Smooth muscle cell (in vitro differentiated cells): ENCODE measurements at regions not wholly inside any gene's neighbourhood (a gene's known extent, or its start where the extent isn't known, plus 50 kb on each side); places are given as distances from the start of the nearest gene placed in this dataset.

ENCODE experiments used
- DNase-seq: peaks from one replicate; lab custom pipeline; 2025; ENCODE audit not compliant: unreplicated experiment; lab: John Stamatoyannopoulos, UW
- H2AFZ ChIP-seq: fragments of 200-600 bp; sonication (generic); 2 replicates; pipeline ENCODE4 v1.6.0; 2016; ENCODE audit warnings: antibody characterized with exemption, low read depth, mild to moderate bottlenecking
- H3F3A ChIP-seq: fragments of 200-600 bp; sonication (generic); 2 replicates; pipeline ENCODE4 v1.6.0; 2017; ENCODE audit warnings: antibody characterized with exemption, low read depth
- H3K27ac ChIP-seq: fragments of 200-600 bp; sonication (generic); 2 replicates; pipeline ENCODE4 v1.5.1; 2016; ENCODE audit warnings: low read depth, mild to moderate bottlenecking
- H3K27me3 ChIP-seq: fragments of 200-600 bp; sonication (generic); 2 replicates; pipeline ENCODE4 v1.6.1; 2016; ENCODE audit warnings: low read depth, mild to moderate bottlenecking
- H3K36me3 ChIP-seq: fragments of 200-600 bp; sonication (generic); 2 replicates; pipeline ENCODE4 v1.5.1; 2016; ENCODE audit warnings: low read depth
- H3K4me1 ChIP-seq: fragments of 200-600 bp; sonication (generic); 2 replicates; pipeline ENCODE4 v1.5.1; 2016; ENCODE audit warnings: low read depth
- H3K4me2 ChIP-seq: fragments of 200-600 bp; sonication (generic); 2 replicates; pipeline ENCODE4 v1.6.0; 2016; ENCODE audit warnings: mild to moderate bottlenecking
- H3K4me3 ChIP-seq: fragments of 200-600 bp; sonication (generic); 2 replicates; pipeline ENCODE4 v1.5.1; 2016; ENCODE audit warnings: mild to moderate bottlenecking
- H3K79me2 ChIP-seq: fragments of 200-600 bp; sonication (generic); 2 replicates; pipeline ENCODE4 v1.6.0; 2016; ENCODE audit warnings: low read depth, mild to moderate bottlenecking
- H3K9ac ChIP-seq: fragments of 200-600 bp; sonication (generic); 2 replicates; pipeline ENCODE4 v1.6.0; 2016; ENCODE audit warnings: low read depth
- H3K9me3 ChIP-seq: fragments of 200-600 bp; sonication (generic); replicated peaks from 2 replicates; pipeline ENCODE4 v1.5.1; 2016; ENCODE audit warnings: low read depth
- H4K20me1 ChIP-seq: fragments of 200-600 bp; sonication (generic); 2 replicates; pipeline ENCODE4 v1.6.0; 2016; ENCODE audit warnings: low read depth
- CTCF ChIP-seq: fragments of 200-600 bp; sonication (generic); IDR thresholded peaks from 2 replicates; pipeline ENCODE4 v1.5.1; 2017; ENCODE audit warnings: borderline replicate concordance, mild to moderate bottlenecking, antibody characterized with exemption; ENCODE audit not compliant: insufficient read depth, poor library complexity, severe bottlenecking
- WGBS: methylation state at CpG from one replicate; pipeline ENCODE4 v1.1.7; 2016; ENCODE audit warnings: low lambda C conversion rate; 5-methylcytosine and 5-hydroxymethylcytosine counted together

- no peak for TF ChIP-seq CTCF
Measured at GRCh38 chr17:63094631-63095030, 128.6 kb downstream of the TANC2 start.

GRCh38 chr17:63095459-63095858, 129.4 kb downstream of the TANC2 start:
- no peak for TF ChIP-seq CTCF
- Histone ChIP-seq H3K27ac (no peak overlapping the region), H3K9me3 (no peaks in the 10 kb centered on the region), H3K4me3 (no peak overlapping the region), H3K36me3 (no peaks in the 10 kb centered on the region), H3K27me3 (no peaks in the 10 kb centered on the region), H3K9ac (no peak overlapping the region), H3F3A (no peaks in the 10 kb centered on the region), H3K79me2 (peaks cover 73% of the 10 kb centered on the region), H2AFZ (no peak overlapping the region), H4K20me1 (peaks cover 52% of the 10 kb centered on the region), H3K4me1 (no peaks in the 10 kb centered on the region), H3K4me2 (no peak overlapping the region)
- WGBS, result 100% methylated on average over 1 of the region's 1 CpG
- DNase-seq, result no peak

More at GRCh38 chr17:63094631-63095030, 128.6 kb downstream of the TANC2 start:
- Histone ChIP-seq H3F3A (no peaks in the 10 kb centered on the region), H3K79me2 (peaks cover 76% of the 10 kb centered on the region), H3K27ac (no peak overlapping the region), H3K4me3 (no peak overlapping the region), H3K9me3 (no peaks in the 10 kb centered on the region), H4K20me1 (peaks cover 50% of the 10 kb centered on the region), H3K36me3 (no peaks in the 10 kb centered on the region), H3K27me3 (no peaks in the 10 kb centered on the region), H2AFZ (no peak overlapping the region), H3K4me2 (no peak overlapping the region), H3K9ac (no peak overlapping the region), H3K4me1 (no peaks in the 10 kb centered on the region)
- no peak for DNase-seq
- WGBS, result 95% methylated on average over 3 of the region's 3 CpGs

- Histone ChIP-seq H2AFZ (no peak overlapping the region), H3K36me3 (no peaks in the 10 kb centered on the region), H3K9ac (no peak overlapping the region), H3K4me1 (no peaks in the 10 kb centered on the region), H4K20me1 (peaks cover 56% of the 10 kb centered on the region), H3K4me2 (no peak overlapping the region), H3K4me3 (no peak overlapping the region), H3K79me2 (peaks cover 77% of the 10 kb centered on the region), H3K9me3 (no peaks in the 10 kb centered on the region), H3K27ac (no peak overlapping the region), H3F3A (no peaks in the 10 kb centered on the region), H3K27me3 (no peaks in the 10 kb centered on the region)
- TF ChIP-seq CTCF, result no peak
- DNase-seq, result no peak
- WGBS, result 96% methylated on average over 1 of the region's 1 CpG
Measured at GRCh38 chr17:63095879-63096278, 129.8 kb downstream of the TANC2 start.

GRCh38 chr17:63096426-63096825, 130.4 kb downstream of the TANC2 start:
- H3K9ac ChIP-seq, result no peak overlapping the region
- 91% methylated on average over 5 of the region's 5 CpGs for WGBS
- no peaks in the 10 kb centered on the region for H3K27me3 ChIP-seq
- no peaks in the 10 kb centered on the region for H3F3A ChIP-seq
- H2AFZ ChIP-seq, result no peak overlapping the region
- no peak overlapping the region for H3K4me3 ChIP-seq
- no peak overlapping the region for H3K27ac ChIP-seq
- H3K79me2 ChIP-seq, result peaks cover 81% of the 10 kb centered on the region
- H3K4me1 ChIP-seq, result no peaks in the 10 kb centered on the region
- no peak for TF ChIP-seq CTCF
- H3K36me3 ChIP-seq, result no peaks in the 10 kb centered on the region
- H3K4me2 ChIP-seq, result no peak overlapping the region
- DNase-seq, result no peak
- peaks cover 60% of the 10 kb centered on the region for H4K20me1 ChIP-seq
- H3K9me3 ChIP-seq, result no peaks in the 10 kb centered on the region
